ENCODE measurements at regions not wholly inside any gene's neighbourhood (a gene's known extent, or its start where the extent isn't known, plus 50 kb on each side); places are given as distances from the start of the nearest gene placed in this dataset.

- no peak overlapping the region for H3K4me3 ChIP-seq
- intact Hi-C loops (cut with DNase I; ENCODE audit: low total_unique reads), result no loop called here
- H3K36me3 ChIP-seq (ENCODE audit: low read depth, missing control alignments), result no peaks in the 10 kb centered on the region
- no peak for TF ChIP-seq CTCF (IDR thresholded peaks at IDR 0.05)
- H3K9me3 ChIP-seq, result no peaks in the 10 kb centered on the region
- no peak for DNase-seq
- 78 to 91% methylated on average over 2 of the region's 2 CpGs for WGBS, 2 donors
- H3K27me3 ChIP-seq, result no peaks in the 10 kb centered on the region
- H3K4me1 ChIP-seq, result no peaks in the 10 kb centered on the region
- H3K27ac ChIP-seq, result no peak overlapping the region
Measured at GRCh38 chr11:111105566-111105965, 140.0 kb upstream of the POU2AF2 start.

DNA sequence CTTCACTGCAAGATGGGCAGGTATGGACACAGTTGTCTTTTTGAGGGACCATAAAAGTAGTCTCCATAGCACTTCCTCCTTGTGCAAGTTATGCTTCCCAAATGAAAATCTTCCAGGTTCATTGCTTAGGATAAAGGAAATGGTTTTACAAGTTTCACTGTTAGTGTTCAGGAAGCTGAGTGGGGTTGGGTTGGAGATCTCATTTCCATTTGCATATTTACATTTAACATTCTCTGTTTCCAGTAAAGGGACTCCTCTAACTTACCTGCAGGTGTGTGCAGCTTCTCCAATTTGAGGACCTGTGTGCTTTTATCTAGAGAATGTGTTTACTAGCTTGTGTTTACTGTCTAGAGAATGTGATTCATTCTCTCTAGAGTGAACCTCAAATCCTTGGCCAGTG is 141.3 kb upstream of the POU2AF2 start:
- H3K27me3 ChIP-seq, result no peaks in the 10 kb centered on the region
- H3K4me1 ChIP-seq, result no peaks in the 10 kb centered on the region
- no peak for TF ChIP-seq CTCF (IDR thresholded peaks at IDR 0.05)
- no peak for TF ChIP-seq POLR2A (IDR thresholded peaks at IDR 0.05)
- H3K36me3 ChIP-seq (ENCODE audit: low read depth, missing control alignments), result no peaks in the 10 kb centered on the region
- intact Hi-C loops (cut with DNase I; ENCODE audit: low total_unique reads), result no loop called here
- no peak overlapping the region for H3K4me3 ChIP-seq
- no peak for DNase-seq
- no peaks in the 10 kb centered on the region for H3K9me3 ChIP-seq
- no peak overlapping the region for H3K27ac ChIP-seq

DNA sequence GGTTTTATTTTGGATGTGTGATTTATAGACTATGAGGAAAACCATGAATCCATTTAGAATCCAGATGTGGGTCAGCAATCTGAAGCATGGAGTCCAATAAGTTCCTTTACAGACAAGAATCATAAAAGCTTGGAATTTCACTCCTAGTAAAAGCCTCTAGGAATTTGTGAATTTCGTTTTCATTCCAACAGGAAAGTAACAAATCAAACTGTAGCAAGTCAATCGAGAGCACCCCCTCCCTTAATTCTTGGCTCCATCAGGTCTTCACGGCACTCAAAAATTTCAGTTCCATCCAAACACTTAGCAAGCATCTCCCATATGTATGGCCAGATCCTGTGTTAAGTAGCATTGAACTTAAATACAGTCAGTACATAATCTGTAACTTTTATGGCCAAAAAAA is 143.6 kb upstream of the POU2AF2 start:
- Histone ChIP-seq H3K4me1 (no peaks in the 10 kb centered on the region), H3K36me3 (ENCODE audit: low read depth, missing control alignments) (no peaks in the 10 kb centered on the region), H3K9me3 (no peaks in the 10 kb centered on the region), H3K4me3 (no peak overlapping the region), H3K27me3 (no peaks in the 10 kb centered on the region), H3K27ac (no peak overlapping the region)
- 36 to 43% methylated on average over 3 of the region's 3 CpGs for WGBS, 2 donors
- DNase-seq, result no peak
- TF ChIP-seq POLR2A (IDR thresholded peaks at IDR 0.05) (no peak), CTCF (IDR thresholded peaks at IDR 0.05) (no peak)
- intact Hi-C loops (cut with DNase I; ENCODE audit: low total_unique reads), result no loop called here

DNA sequence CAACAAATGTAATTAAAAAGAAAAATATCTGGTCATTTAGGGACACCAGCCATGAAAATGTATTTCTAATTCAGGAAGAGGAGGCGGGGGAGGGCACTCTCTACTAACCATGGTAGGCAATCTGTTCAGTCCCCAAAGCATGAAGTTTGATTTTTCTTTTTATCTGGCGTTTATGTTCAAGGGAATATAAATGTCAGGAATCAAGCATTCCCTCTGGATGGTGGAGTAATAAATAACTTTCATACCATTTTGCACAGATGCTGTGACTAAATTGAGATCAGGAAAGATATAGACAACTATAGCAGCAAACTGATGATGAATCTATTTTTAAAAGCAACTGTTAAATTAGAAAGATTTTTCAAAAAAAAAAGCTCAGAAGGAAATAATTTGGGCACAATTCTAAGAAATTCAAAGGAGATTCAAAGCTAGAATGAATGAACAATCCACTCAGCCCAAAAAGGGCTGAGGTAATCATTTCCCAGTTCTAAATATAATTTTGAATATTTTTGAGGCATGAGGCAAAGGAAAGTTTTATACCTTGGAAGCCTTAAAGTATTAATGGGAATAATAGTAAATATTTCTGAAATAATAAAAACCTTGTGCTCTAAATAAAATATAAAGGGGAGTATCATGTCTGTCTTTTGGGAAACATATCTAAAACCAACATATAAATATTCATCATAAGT is 146.4 kb upstream of the POU2AF2 start:
- TF ChIP-seq POLR2A (IDR thresholded peaks at IDR 0.05), result no peak
- no peak for TF ChIP-seq CTCF (IDR thresholded peaks at IDR 0.05)
- Histone ChIP-seq H3K27me3 (no peaks in the 10 kb centered on the region), H3K9me3 (no peaks in the 10 kb centered on the region), H3K36me3 (ENCODE audit: low read depth, missing control alignments) (no peaks in the 10 kb centered on the region), H3K4me3 (no peak overlapping the region), H3K4me1 (no peaks in the 10 kb centered on the region), H3K27ac (no peak overlapping the region)
- 82 to 85% methylated on average over 2 of the region's 2 CpGs for WGBS, 2 donors
- DNase-seq, result no peak
- intact Hi-C loops (cut with DNase I; ENCODE audit: low total_unique reads), result no loop called here

- Histone ChIP-seq H3K4me1 (no peaks in the 10 kb centered on the region), H3K27ac (no peak overlapping the region), H3K27me3 (no peaks in the 10 kb centered on the region), H3K36me3 (ENCODE audit: low read depth, missing control alignments) (no peaks in the 10 kb centered on the region), H3K9me3 (no peaks in the 10 kb centered on the region), H3K4me3 (no peak overlapping the region)
- no peak for DNase-seq
- TF ChIP-seq CTCF (IDR thresholded peaks at IDR 0.05) (no peak), POLR2A (IDR thresholded peaks at IDR 0.05) (no peak)
- intact Hi-C loops (cut with DNase I; ENCODE audit: low total_unique reads), result no loop called here
- 75 to 82% methylated on average over 1 of the region's 1 CpG for WGBS, 2 donors
Measured at GRCh38 chr11:111098091-111098490, 147.4 kb upstream of the POU2AF2 start.

Measured in testis (tissue), 2 donors.